H9 (cell line): ENCODE measurements at regions not wholly inside any gene's neighbourhood (a gene's known extent, or its start where the extent isn't known, plus 50 kb on each side); places are given as distances from the start of the nearest gene placed in this dataset.

Source experiments
- DNase-seq: peaks from one replicate; pipeline ENCODE4 v3.0.0-alpha.2; 2017
- H2AFZ ChIP-seq: one replicate; pipeline ENCODE4 v1.6.1; 2013; ENCODE audit warnings: mild to moderate bottlenecking, low read length, control low read depth, moderate library complexity
- H2AK5ac ChIP-seq: 2 replicates; pipeline ENCODE4 v1.6.1; 2013; ENCODE audit warnings: low read length, control low read depth, mixed read lengths; ENCODE audit not compliant: insufficient read length
- H2BK120ac ChIP-seq: one replicate; pipeline ENCODE4 v1.6.1; 2013; ENCODE audit warnings: low read depth, mild to moderate bottlenecking, low read length, control low read depth, inconsistent platforms; ENCODE audit not compliant: poor library complexity, severe bottlenecking
- H2BK12ac ChIP-seq: 2 replicates; pipeline ENCODE4 v1.6.1; 2013; ENCODE audit warnings: low read length, control low read depth, mixed read lengths, low read depth; ENCODE audit not compliant: insufficient read length
- H2BK15ac ChIP-seq: 2 replicates; pipeline ENCODE4 v1.6.1; 2013; ENCODE audit warnings: low read depth, low read length, control low read depth
- H2BK20ac ChIP-seq: one replicate; pipeline ENCODE4 v1.6.1; 2013; ENCODE audit warnings: low read depth, mild to moderate bottlenecking, low read length, control low read depth, inconsistent platforms; ENCODE audit not compliant: poor library complexity, severe bottlenecking
- H2BK5ac ChIP-seq: 2 replicates; pipeline ENCODE4 v1.6.1; 2013; ENCODE audit warnings: low read length, control low read depth, mixed read lengths; ENCODE audit not compliant: insufficient read length
- H3K14ac ChIP-seq: 2 replicates; pipeline ENCODE4 v1.6.1; 2013; ENCODE audit warnings: low read length, control low read depth; ENCODE audit not compliant: insufficient read depth
- H3K18ac ChIP-seq: 2 replicates; pipeline ENCODE4 v1.6.1; 2013; ENCODE audit warnings: low read depth, mild to moderate bottlenecking, mixed read lengths, low read length, control low read depth; ENCODE audit not compliant: insufficient read length
- H3K23ac ChIP-seq: 2 replicates; pipeline ENCODE4 v1.6.1; 2013; ENCODE audit warnings: low read length, control low read depth, mixed read lengths, low read depth; ENCODE audit not compliant: insufficient read length
- H3K23me2 ChIP-seq: 2 replicates; pipeline ENCODE4 v1.6.1; 2013; ENCODE audit warnings: low read depth, mild to moderate bottlenecking, mixed read lengths, low read length, control low read depth; ENCODE audit not compliant: insufficient read length, poor library complexity, severe bottlenecking
- H3K27ac ChIP-seq: 2 replicates; pipeline ENCODE4 v1.5.1; 2013; ENCODE audit warnings: low read length, control low read depth, mixed read lengths, low read depth; ENCODE audit not compliant: insufficient read length
- H3K27me3 ChIP-seq: 2 replicates; pipeline ENCODE4 v1.6.1; 2013; ENCODE audit warnings: low read length, control low read depth, inconsistent platforms; ENCODE audit not compliant: insufficient read depth
- H3K4ac ChIP-seq: 2 replicates; pipeline ENCODE4 v1.6.1; 2013; ENCODE audit warnings: low read depth, mild to moderate bottlenecking, control low read depth, inconsistent platforms, low read length, moderate library complexity
- H3K4me1 ChIP-seq: 2 replicates; pipeline ENCODE4 v1.6.1; 2013; ENCODE audit warnings: low read length, control low read depth, inconsistent platforms; ENCODE audit not compliant: insufficient read depth
- H3K4me2 ChIP-seq: 2 replicates; pipeline ENCODE4 v1.6.1; 2013; ENCODE audit warnings: low read length, control low read depth, mixed read lengths; ENCODE audit not compliant: insufficient read length, insufficient read depth
- H3K56ac ChIP-seq: 2 replicates; pipeline ENCODE4 v1.6.1; 2013; ENCODE audit warnings: low read depth, mild to moderate bottlenecking, mixed read lengths, low read length, control low read depth; ENCODE audit not compliant: insufficient read length
- H3K79me1 ChIP-seq: 2 replicates; pipeline ENCODE4 v1.6.1; 2013; ENCODE audit warnings: low read depth, mild to moderate bottlenecking, moderate library complexity, low read length, control low read depth, inconsistent platforms; ENCODE audit not compliant: insufficient read depth, poor library complexity, severe bottlenecking
- H3K79me2 ChIP-seq: 2 replicates; pipeline ENCODE4 v1.6.1; 2013; ENCODE audit warnings: low read length, control low read depth, inconsistent platforms; ENCODE audit not compliant: insufficient read depth
- H3K9ac ChIP-seq: 2 replicates; pipeline ENCODE4 v1.6.1; 2013; ENCODE audit warnings: low read length, control low read depth, mixed read lengths; ENCODE audit not compliant: insufficient read length; ENCODE audit errors: extremely low read depth
- H3K9me3 ChIP-seq: one replicate; pipeline ENCODE4 v1.6.1; 2013; ENCODE audit warnings: low read depth, low read length, inconsistent platforms; ENCODE audit not compliant: control insufficient read depth
- H3T11ph ChIP-seq: one replicate; pipeline ENCODE4 v1.6.1; 2013; ENCODE audit warnings: mild to moderate bottlenecking, low read length, control low read depth, inconsistent platforms
- H4K20me1 ChIP-seq: one replicate; pipeline ENCODE4 v1.6.1; 2013; ENCODE audit not compliant: control insufficient read depth, insufficient read length, insufficient read depth
- H4K5ac ChIP-seq: 2 replicates; pipeline ENCODE4 v1.6.1; 2013; ENCODE audit warnings: low read depth, mild to moderate bottlenecking, mixed read lengths, low read length, control low read depth; ENCODE audit not compliant: insufficient read length
- H4K8ac ChIP-seq: replicated peaks from 2 replicates; pipeline ENCODE4 v1.6.1; 2013; ENCODE audit warnings: low read length, control low read depth, mixed read lengths, low read depth; ENCODE audit not compliant: insufficient read length
- H4K91ac ChIP-seq: 2 replicates; pipeline ENCODE4 v1.6.1; 2013; ENCODE audit warnings: low read depth, mild to moderate bottlenecking, moderate library complexity, mixed read lengths, low read length, control low read depth; ENCODE audit not compliant: insufficient read length
- H3K27ac Mint-ChIP-seq, 3 experiments: 2 replicates in 2 of 3; 3 replicates in 1 of 3; pipeline ENCODE4 v1.8.0; 2020 to 2021; ENCODE audit warnings: mixed read lengths in 3 of 3, mild to moderate bottlenecking in 1 of 3, moderate library complexity in 1 of 3
- H3K27me3 Mint-ChIP-seq: 2 replicates; pipeline ENCODE4 v1.8.0; 2021; ENCODE audit warnings: low read depth, mild to moderate bottlenecking, moderate library complexity, mixed read lengths
- H3K36me3 Mint-ChIP-seq, 3 experiments: 2 replicates in 2 of 3; 3 replicates in 1 of 3; pipeline ENCODE4 v1.8.0; 2020 to 2021; ENCODE audit warnings: low read depth in 3 of 3, mixed read lengths in 3 of 3; ENCODE audit not compliant: insufficient read depth in 1 of 3
- H3K4me1 Mint-ChIP-seq, 2 experiments: 2 replicates each; pipeline ENCODE4 v1.8.0; 2020; ENCODE audit warnings: mixed read lengths in 2 of 2
- H3K4me3 Mint-ChIP-seq, 2 experiments: 2 replicates in 1 of 2; 3 replicates in 1 of 2; pipeline ENCODE4 v1.8.0; 2020 to 2021; ENCODE audit warnings: mild to moderate bottlenecking in 2 of 2, mixed read lengths in 2 of 2, moderate library complexity in 1 of 2
- H3K9me3 Mint-ChIP-seq, 2 experiments: 2 replicates in 1 of 2; 3 replicates in 1 of 2; pipeline ENCODE4 v1.8.0; 2020; ENCODE audit warnings: mild to moderate bottlenecking in 2 of 2, mixed read lengths in 2 of 2, moderate library complexity in 1 of 2
- CTCF ChIP-seq: fragments of 200-600 bp; sonication (generic); conservative IDR thresholded peaks from 3 replicates; pipeline ENCODE4 v1.8.0; 2021; ENCODE audit warnings: antibody characterized with exemption, mild to moderate bottlenecking
- WGBS: extraction: QIAGEN DNeasy Blood & Tissue Kit; methylation state at CpG from one replicate; pipeline ENCODE4 v1.1.7; 2013; ENCODE audit warnings: missing lambda C conversion rate, low lambda C conversion rate, mixed read lengths; ENCODE audit not compliant: insufficient read length; ENCODE audit errors: extremely low coverage; 5-methylcytosine and 5-hydroxymethylcytosine counted together

GRCh38 chr7:91771394-91771793 is 109.1 kb downstream of the MTERF1 start:
- Histone ChIP-seq H2BK20ac (no peak overlapping the region), H3K79me2 (no peaks in the 10 kb centered on the region), H2BK120ac (no peak overlapping the region), H3K4me1 (no peaks in the 10 kb centered on the region), H3K79me1 (no peaks in the 10 kb centered on the region), H4K91ac (no peak overlapping the region), H3K4ac (no peak overlapping the region), H3K14ac (no peak overlapping the region), H2BK5ac (no peak overlapping the region), H2AK5ac (no peak overlapping the region), H3K9me3 (no peaks in the 10 kb centered on the region), H3K56ac (no peak overlapping the region), H3K18ac (no peak overlapping the region), H3T11ph (no peak overlapping the region), H3K23ac (no peak overlapping the region), H2BK12ac (no peak overlapping the region), H3K4me2 (no peak overlapping the region), H4K20me1 (no peaks in the 10 kb centered on the region), H4K8ac (no peak overlapping the region), H3K23me2 (no peaks in the 10 kb centered on the region), H4K5ac (no peak overlapping the region), H2BK15ac (no peak overlapping the region), H2AFZ (no peak overlapping the region), H3K27me3 (no peaks in the 10 kb centered on the region), H3K9ac (no peak overlapping the region), H3K27ac (no peak overlapping the region)
- Mint-ChIP-seq H3K27me3 (no peaks in the 10 kb centered on the region), H3K4me3 (no peak overlapping the region), H3K9me3 (no peaks in the 10 kb centered on the region; a peak in 1 of 5 replicates), H3K36me3 (no peaks in the 10 kb centered on the region), H3K27ac (no peak overlapping the region), H3K4me1 (peaks cover 0 to 3% of the 10 kb centered on the region in 2 experiments; a peak in 1 of 4 replicates)
- DNase-seq: no peak
- no peak for TF ChIP-seq CTCF
- no CpG with 5 or more reads among the region's 1 CpG for WGBS
